ENCODE measurements at regions not wholly inside any gene's neighbourhood (a gene's known extent, or its start where the extent isn't known, plus 50 kb on each side); places are given as distances from the start of the nearest gene placed in this dataset.
A peak's percentile ranks its signal among the peaks of the same experiment; 100 is the strongest.

DNA sequence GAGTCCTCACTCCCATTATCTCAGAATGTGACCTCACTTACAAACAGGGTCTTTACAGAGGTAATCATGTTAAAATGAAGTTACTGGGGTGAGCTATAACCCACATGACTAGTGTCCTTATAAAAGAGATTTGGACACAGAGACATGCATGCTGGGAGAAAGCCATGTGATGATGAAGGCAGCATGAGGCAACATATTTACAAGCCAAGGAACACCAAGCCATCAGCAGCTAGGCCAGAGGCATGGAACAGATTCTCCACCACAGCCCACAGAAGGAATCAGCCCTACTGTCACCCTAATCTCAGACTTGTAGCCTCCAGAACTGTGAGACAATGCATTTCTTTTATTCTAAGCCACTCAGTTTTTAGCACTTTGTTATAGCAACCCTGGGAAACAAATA, 171.9 kb downstream of the EN1 start:
- no peak overlapping the region for H3K4me3 ChIP-seq
- H3K27ac ChIP-seq: no peak overlapping the region
- H4K20me1 ChIP-seq (ENCODE audit: insufficient read depth, poor library complexity, severe bottlenecking): no peaks in the 10 kb centered on the region
- no peak for DNase-seq (ENCODE audit: low spot score)
- no peaks in the 10 kb centered on the region for H3K9me2 ChIP-seq (replicated peaks; ENCODE audit: insufficient read depth)
- TF ChIP-seq, protein P1, sequence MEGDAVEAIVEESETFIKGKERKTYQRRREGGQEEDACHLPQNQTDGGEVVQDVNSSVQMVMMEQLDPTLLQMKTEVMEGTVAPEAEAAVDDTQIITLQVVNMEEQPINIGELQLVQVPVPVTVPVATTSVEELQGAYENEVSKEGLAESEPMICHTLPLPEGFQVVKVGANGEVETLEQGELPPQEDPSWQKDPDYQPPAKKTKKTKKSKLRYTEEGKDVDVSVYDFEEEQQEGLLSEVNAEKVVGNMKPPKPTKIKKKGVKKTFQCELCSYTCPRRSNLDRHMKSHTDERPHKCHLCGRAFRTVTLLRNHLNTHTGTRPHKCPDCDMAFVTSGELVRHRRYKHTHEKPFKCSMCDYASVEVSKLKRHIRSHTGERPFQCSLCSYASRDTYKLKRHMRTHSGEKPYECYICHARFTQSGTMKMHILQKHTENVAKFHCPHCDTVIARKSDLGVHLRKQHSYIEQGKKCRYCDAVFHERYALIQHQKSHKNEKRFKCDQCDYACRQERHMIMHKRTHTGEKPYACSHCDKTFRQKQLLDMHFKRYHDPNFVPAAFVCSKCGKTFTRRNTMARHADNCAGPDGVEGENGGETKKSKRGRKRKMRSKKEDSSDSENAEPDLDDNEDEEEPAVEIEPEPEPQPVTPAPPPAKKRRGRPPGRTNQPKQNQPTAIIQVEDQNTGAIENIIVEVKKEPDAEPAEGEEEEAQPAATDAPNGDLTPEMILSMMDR (IDR thresholded peaks at IDR 0.05; ENCODE audit: poor library complexity): no peak
- no peak for TF ChIP-seq EZH2phosphoT487 (IDR thresholded peaks at IDR 0.05; ENCODE audit: low read depth, severe bottlenecking, unreplicated experiment)
- no peak for TF ChIP-seq EZH2 (IDR thresholded peaks at IDR 0.05; ENCODE audit: borderline replicate concordance)
- peaks cover 7% of the 10 kb centered on the region for H3K4me1 ChIP-seq (ENCODE audit: insufficient read depth)
- H3K4me2 ChIP-seq: no peak overlapping the region
- H3K9me3 ChIP-seq (ENCODE audit: low read depth): no peaks in the 10 kb centered on the region
- H3K79me2 ChIP-seq: no peaks in the 10 kb centered on the region
- H3K36me3 ChIP-seq (replicated peaks; ENCODE audit: insufficient read depth, low read depth): no peaks in the 10 kb centered on the region
- peaks cover 7% of the 10 kb centered on the region for H3K27me3 ChIP-seq
- H2AFZ ChIP-seq: no peak overlapping the region

DNA sequence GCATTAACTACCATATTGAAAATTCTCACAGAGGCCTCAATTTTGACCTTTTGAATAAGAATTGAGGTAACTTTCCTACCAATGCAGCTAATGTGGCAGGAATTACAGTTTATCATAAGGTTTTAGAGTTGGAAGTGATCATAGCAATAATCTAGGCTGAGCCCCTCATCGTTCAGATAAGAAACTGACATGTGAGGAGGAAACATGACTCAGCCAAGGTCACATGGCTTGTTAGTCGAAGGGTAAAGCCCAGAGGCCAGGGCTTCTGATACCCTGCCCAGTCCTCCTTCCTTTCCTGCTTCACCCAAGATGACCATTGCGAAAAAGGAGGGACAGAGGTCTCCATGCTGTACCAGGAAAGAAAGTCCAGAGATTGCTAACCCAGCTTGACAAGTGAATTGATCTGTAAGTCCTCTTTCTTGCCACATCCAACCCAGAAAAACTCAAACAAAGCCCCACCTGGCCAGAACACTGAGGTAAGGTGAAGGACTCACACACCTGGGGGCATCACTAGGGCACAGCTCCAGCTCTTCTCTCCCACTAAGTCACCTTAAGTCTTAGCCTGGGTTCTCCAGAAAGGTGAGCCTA, 174.8 kb downstream of the EN1 start:
- Histone ChIP-seq H3K4me1 (ENCODE audit: insufficient read depth) (peaks cover 13% of the 10 kb centered on the region), H3K27ac (peak overlapping the region; percentile 38), H2AFZ (no peak overlapping the region), H3K79me2 (no peaks in the 10 kb centered on the region), H3K4me3 (no peak overlapping the region), H3K4me2 (no peak overlapping the region), H3K9me3 (ENCODE audit: low read depth) (no peaks in the 10 kb centered on the region), H3K9me2 (replicated peaks; ENCODE audit: insufficient read depth) (no peaks in the 10 kb centered on the region), H4K20me1 (ENCODE audit: insufficient read depth, poor library complexity, severe bottlenecking) (no peaks in the 10 kb centered on the region), H3K36me3 (replicated peaks; ENCODE audit: insufficient read depth, low read depth) (no peaks in the 10 kb centered on the region), H3K27me3 (no peaks in the 10 kb centered on the region)
- peak; percentile 27 for DNase-seq (ENCODE audit: low spot score)
- WGBS (ENCODE audit: low lambda C conversion rate, missing lambda C conversion rate): 59% methylated on average over 3 of the region's 3 CpGs
- TF ChIP-seq EZH2phosphoT487 (IDR thresholded peaks at IDR 0.05; ENCODE audit: low read depth, severe bottlenecking, unreplicated experiment): no peak
- TF ChIP-seq, protein P1 (IDR thresholded peaks at IDR 0.05; ENCODE audit: poor library complexity): no peak
- no peak for TF ChIP-seq EZH2 (IDR thresholded peaks at IDR 0.05; ENCODE audit: borderline replicate concordance)

- no peaks in the 10 kb centered on the region for H3K27me3 ChIP-seq
- H2AFZ ChIP-seq: no peak overlapping the region
- H3K4me3 ChIP-seq: no peak overlapping the region
- H4K20me1 ChIP-seq (ENCODE audit: insufficient read depth, poor library complexity, severe bottlenecking): no peaks in the 10 kb centered on the region
- H3K4me2 ChIP-seq: no peak overlapping the region
- H3K4me1 ChIP-seq (ENCODE audit: insufficient read depth): peaks cover 13% of the 10 kb centered on the region
- WGBS (ENCODE audit: low lambda C conversion rate, missing lambda C conversion rate): 80% methylated on average over 5 of the region's 5 CpGs
- H3K36me3 ChIP-seq (replicated peaks; ENCODE audit: insufficient read depth, low read depth): no peaks in the 10 kb centered on the region
- no peaks in the 10 kb centered on the region for H3K9me2 ChIP-seq (replicated peaks; ENCODE audit: insufficient read depth)
- TF ChIP-seq EZH2phosphoT487 (IDR thresholded peaks at IDR 0.05; ENCODE audit: low read depth, severe bottlenecking, unreplicated experiment) (no peak), EZH2 (IDR thresholded peaks at IDR 0.05; ENCODE audit: borderline replicate concordance) (no peak)
- TF ChIP-seq, protein P1 (IDR thresholded peaks at IDR 0.05; ENCODE audit: poor library complexity): no peak
- no peaks in the 10 kb centered on the region for H3K9me3 ChIP-seq (ENCODE audit: low read depth)
- H3K27ac ChIP-seq: peak overlapping the region; percentile 38
- no peaks in the 10 kb centered on the region for H3K79me2 ChIP-seq
- DNase-seq (ENCODE audit: low spot score): no peak
Measured at GRCh38 chr2:118671701-118672454, 175.6 kb downstream of the EN1 start.

Data from hepatocyte (in vitro differentiated cells).